ENCODE measurements at regions not wholly inside any gene's neighbourhood (a gene's known extent, or its start where the extent isn't known, plus 50 kb on each side); places are given as distances from the start of the nearest gene placed in this dataset.

DNA sequence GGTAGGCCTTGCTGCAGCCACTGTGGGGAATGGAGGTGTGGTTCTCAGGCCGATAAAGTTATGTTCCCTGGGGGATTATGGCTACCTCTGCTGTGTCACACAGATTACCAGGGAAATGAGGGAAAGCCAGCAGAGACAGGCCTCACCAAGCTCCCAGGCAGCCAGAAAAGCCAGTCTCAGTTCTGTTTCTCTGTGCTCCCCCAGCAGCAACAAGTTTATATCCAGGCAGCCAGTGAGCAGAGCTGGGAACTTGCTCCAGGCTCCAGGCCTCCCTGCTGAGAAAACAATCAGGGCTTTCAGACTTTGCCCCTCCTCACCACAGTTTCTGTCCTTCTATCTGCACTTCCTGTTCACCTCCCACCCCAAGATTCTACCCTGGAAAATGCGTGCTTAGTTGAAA is 596.6 kb upstream of the GYPC start:
- H3K79me2 ChIP-seq (replicated peaks; ENCODE audit: insufficient read depth) = no peaks in the 10 kb centered on the region
- H3K27me3 ChIP-seq (ENCODE audit: insufficient read depth) = no peaks in the 10 kb centered on the region
- H3K9me2 ChIP-seq (ENCODE audit: insufficient read depth) = 0 out of 2 replicates have a peak, but pooled peaks cover 7% of the 10 kb centered on the region
- no peaks in the 10 kb centered on the region; the same call in 1 of the 2 replicates for H3K36me3 ChIP-seq (ENCODE audit: insufficient read depth)
- Mint-ChIP-seq H3K9me3 (peaks cover 23% of the 10 kb centered on the region), H3K27me3 (ENCODE audit: insufficient read depth, low read depth, poor library complexity) (peaks cover 3% of the 10 kb centered on the region), H3K4me1 (peaks cover 12% of the 10 kb centered on the region), H3K27ac (no peak overlapping the region), H3K36me3 (ENCODE audit: low read depth) (peaks cover 18% of the 10 kb centered on the region; the same call in 2 of the 3 replicates), H3K4me3 (no peak overlapping the region)
- peak; percentile 0 for DNase-seq (ENCODE audit: low spot score)
- no peaks in the 10 kb centered on the region for H3K4me1 ChIP-seq (ENCODE audit: insufficient read depth)
- no peaks in the 10 kb centered on the region for H3F3A ChIP-seq (replicated peaks; ENCODE audit: low read depth)
- no peak overlapping the region for H2AFZ ChIP-seq
- H3K4me2 ChIP-seq = no peak overlapping the region
- no peak overlapping the region for H3K27ac ChIP-seq (ENCODE audit: low read depth)
- H3K4me3 ChIP-seq = no peak overlapping the region
- TF ChIP-seq, protein P1, sequence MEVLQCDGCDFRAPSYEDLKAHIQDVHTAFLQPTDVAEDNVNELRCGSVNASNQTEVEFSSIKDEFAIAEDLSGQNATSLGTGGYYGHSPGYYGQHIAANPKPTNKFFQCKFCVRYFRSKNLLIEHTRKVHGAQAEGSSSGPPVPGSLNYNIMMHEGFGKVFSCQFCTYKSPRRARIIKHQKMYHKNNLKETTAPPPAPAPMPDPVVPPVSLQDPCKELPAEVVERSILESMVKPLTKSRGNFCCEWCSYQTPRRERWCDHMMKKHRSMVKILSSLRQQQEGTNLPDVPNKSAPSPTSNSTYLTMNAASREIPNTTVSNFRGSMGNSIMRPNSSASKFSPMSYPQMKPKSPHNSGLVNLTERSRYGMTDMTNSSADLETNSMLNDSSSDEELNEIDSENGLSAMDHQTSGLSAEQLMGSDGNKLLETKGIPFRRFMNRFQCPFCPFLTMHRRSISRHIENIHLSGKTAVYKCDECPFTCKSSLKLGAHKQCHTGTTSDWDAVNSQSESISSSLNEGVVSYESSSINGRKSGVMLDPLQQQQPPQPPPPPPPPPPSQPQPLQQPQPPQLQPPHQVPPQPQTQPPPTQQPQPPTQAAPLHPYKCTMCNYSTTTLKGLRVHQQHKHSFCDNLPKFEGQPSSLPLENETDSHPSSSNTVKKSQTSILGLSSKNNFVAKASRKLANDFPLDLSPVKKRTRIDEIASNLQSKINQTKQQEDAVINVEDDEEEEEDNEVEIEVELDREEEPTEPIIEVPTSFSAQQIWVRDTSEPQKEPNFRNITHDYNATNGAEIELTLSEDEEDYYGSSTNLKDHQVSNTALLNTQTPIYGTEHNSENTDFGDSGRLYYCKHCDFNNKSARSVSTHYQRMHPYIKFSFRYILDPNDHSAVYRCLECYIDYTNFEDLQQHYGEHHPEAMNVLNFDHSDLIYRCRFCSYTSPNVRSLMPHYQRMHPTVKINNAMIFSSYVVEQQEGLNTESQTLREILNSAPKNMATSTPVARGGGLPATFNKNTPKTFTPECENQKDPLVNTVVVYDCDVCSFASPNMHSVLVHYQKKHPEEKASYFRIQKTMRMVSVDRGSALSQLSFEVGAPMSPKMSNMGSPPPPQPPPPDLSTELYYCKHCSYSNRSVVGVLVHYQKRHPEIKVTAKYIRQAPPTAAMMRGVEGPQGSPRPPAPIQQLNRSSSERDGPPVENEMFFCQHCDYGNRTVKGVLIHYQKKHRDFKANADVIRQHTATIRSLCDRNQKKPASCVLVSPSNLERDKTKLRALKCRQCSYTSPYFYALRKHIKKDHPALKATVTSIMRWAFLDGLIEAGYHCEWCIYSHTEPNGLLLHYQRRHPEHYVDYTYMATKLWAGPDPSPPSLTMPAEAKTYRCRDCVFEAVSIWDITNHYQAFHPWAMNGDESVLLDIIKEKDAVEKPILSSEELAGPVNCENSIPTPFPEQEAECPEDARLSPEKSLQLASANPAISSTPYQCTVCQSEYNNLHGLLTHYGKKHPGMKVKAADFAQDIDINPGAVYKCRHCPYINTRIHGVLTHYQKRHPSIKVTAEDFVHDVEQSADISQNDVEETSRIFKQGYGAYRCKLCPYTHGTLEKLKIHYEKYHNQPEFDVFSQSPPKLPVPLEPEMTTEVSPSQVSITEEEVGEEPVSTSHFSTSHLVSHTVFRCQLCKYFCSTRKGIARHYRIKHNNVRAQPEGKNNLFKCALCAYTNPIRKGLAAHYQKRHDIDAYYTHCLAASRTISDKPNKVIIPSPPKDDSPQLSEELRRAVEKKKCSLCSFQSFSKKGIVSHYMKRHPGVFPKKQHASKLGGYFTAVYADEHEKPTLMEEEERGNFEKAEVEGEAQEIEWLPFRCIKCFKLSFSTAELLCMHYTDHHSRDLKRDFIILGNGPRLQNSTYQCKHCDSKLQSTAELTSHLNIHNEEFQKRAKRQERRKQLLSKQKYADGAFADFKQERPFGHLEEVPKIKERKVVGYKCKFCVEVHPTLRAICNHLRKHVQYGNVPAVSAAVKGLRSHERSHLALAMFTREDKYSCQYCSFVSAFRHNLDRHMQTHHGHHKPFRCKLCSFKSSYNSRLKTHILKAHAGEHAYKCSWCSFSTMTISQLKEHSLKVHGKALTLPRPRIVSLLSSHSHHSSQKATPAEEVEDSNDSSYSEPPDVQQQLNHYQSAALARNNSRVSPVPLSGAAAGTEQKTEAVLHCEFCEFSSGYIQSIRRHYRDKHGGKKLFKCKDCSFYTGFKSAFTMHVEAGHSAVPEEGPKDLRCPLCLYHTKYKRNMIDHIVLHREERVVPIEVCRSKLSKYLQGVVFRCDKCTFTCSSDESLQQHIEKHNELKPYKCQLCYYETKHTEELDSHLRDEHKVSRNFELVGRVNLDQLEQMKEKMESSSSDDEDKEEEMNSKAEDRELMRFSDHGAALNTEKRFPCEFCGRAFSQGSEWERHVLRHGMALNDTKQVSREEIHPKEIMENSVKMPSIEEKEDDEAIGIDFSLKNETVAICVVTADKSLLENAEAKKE (CRISPR knock-in tag; IDR thresholded peaks at IDR 0.05) = no peak
- TF ChIP-seq CREB1 (CRISPR knock-in tag; IDR thresholded peaks at IDR 0.05; ENCODE audit: low read depth) (no peak), POLR2AphosphoS5 (IDR thresholded peaks at IDR 0.05; ENCODE audit: low read depth) (no peak), EZH2phosphoT487 (IDR thresholded peaks at IDR 0.05; ENCODE audit: unreplicated experiment) (no peak), NANOG (IDR thresholded peaks at IDR 0.05; ENCODE audit: borderline replicate concordance) (no peak), ZNF114 (CRISPR knock-in tag; IDR thresholded peaks at IDR 0.05) (no peak), STAT1 (IDR thresholded peaks at IDR 0.05; ENCODE audit: unreplicated experiment) (no peak), JUNB (IDR thresholded peaks at IDR 0.05; ENCODE audit: unreplicated experiment) (no peak), EZH2 (IDR thresholded peaks at IDR 0.05; ENCODE audit: low read depth, unreplicated experiment) (no peak), ZNF331 (CRISPR knock-in tag; IDR thresholded peaks at IDR 0.05; ENCODE audit: low read depth) (no peak)
- TF ChIP-seq, protein P2, sequence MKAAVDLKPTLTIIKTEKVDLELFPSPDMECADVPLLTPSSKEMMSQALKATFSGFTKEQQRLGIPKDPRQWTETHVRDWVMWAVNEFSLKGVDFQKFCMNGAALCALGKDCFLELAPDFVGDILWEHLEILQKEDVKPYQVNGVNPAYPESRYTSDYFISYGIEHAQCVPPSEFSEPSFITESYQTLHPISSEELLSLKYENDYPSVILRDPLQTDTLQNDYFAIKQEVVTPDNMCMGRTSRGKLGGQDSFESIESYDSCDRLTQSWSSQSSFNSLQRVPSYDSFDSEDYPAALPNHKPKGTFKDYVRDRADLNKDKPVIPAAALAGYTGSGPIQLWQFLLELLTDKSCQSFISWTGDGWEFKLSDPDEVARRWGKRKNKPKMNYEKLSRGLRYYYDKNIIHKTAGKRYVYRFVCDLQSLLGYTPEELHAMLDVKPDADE (IDR thresholded peaks at IDR 0.05) = no peak
- TF ChIP-seq, protein P3, sequence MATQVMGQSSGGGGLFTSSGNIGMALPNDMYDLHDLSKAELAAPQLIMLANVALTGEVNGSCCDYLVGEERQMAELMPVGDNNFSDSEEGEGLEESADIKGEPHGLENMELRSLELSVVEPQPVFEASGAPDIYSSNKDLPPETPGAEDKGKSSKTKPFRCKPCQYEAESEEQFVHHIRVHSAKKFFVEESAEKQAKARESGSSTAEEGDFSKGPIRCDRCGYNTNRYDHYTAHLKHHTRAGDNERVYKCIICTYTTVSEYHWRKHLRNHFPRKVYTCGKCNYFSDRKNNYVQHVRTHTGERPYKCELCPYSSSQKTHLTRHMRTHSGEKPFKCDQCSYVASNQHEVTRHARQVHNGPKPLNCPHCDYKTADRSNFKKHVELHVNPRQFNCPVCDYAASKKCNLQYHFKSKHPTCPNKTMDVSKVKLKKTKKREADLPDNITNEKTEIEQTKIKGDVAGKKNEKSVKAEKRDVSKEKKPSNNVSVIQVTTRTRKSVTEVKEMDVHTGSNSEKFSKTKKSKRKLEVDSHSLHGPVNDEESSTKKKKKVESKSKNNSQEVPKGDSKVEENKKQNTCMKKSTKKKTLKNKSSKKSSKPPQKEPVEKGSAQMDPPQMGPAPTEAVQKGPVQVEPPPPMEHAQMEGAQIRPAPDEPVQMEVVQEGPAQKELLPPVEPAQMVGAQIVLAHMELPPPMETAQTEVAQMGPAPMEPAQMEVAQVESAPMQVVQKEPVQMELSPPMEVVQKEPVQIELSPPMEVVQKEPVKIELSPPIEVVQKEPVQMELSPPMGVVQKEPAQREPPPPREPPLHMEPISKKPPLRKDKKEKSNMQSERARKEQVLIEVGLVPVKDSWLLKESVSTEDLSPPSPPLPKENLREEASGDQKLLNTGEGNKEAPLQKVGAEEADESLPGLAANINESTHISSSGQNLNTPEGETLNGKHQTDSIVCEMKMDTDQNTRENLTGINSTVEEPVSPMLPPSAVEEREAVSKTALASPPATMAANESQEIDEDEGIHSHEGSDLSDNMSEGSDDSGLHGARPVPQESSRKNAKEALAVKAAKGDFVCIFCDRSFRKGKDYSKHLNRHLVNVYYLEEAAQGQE (IDR thresholded peaks at IDR 0.05; ENCODE audit: unreplicated experiment) = no peak
- TF ChIP-seq, protein P4, sequence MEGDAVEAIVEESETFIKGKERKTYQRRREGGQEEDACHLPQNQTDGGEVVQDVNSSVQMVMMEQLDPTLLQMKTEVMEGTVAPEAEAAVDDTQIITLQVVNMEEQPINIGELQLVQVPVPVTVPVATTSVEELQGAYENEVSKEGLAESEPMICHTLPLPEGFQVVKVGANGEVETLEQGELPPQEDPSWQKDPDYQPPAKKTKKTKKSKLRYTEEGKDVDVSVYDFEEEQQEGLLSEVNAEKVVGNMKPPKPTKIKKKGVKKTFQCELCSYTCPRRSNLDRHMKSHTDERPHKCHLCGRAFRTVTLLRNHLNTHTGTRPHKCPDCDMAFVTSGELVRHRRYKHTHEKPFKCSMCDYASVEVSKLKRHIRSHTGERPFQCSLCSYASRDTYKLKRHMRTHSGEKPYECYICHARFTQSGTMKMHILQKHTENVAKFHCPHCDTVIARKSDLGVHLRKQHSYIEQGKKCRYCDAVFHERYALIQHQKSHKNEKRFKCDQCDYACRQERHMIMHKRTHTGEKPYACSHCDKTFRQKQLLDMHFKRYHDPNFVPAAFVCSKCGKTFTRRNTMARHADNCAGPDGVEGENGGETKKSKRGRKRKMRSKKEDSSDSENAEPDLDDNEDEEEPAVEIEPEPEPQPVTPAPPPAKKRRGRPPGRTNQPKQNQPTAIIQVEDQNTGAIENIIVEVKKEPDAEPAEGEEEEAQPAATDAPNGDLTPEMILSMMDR (conservative IDR thresholded peaks at IDR 0.05; ENCODE audit: low read depth in 2 of 2) = no peak
- H4K20me1 ChIP-seq (replicated peaks; ENCODE audit: insufficient read depth) = no peaks in the 10 kb centered on the region
- peak; percentile 45; the same call in 2 of the 3 replicates for ATAC-seq
